Adrenal gland (tissue), 5 donors: ENCODE measurements at regions not wholly inside any gene's neighbourhood (a gene's known extent, or its start where the extent isn't known, plus 50 kb on each side); places are given as distances from the start of the nearest gene placed in this dataset.

ENCODE experiments used
- POLR2A ChIP-seq, 2 donors: fragments of 450-650 bp; IDR thresholded peaks; one replicate each; pipeline ENCODE4 v1.6.1; 2017; ENCODE audit warnings: antibody characterized with exemption in 2 of 2, mild to moderate bottlenecking in 2 of 2, moderate library complexity in 1 of 2
- TF ChIP-seq, protein P1 (sequence below), 6 experiments: fragments of 450-650 bp in 4 of 6; fragments of 200-600 bp in 2 of 6; sonication (generic) in 1 of 6; IDR thresholded peaks; 1 replicate in 5 of 6; 2 replicates in 1 of 6; pipeline versions ENCODE4 v1.5.1 to v1.8.0; 2016 to 2021; ENCODE audit warnings: antibody characterized with exemption in 6 of 6, mild to moderate bottlenecking in 2 of 6, moderate library complexity in 1 of 6
- donor health status: DM: no; HTN: no; CAD: no.

DNA sequence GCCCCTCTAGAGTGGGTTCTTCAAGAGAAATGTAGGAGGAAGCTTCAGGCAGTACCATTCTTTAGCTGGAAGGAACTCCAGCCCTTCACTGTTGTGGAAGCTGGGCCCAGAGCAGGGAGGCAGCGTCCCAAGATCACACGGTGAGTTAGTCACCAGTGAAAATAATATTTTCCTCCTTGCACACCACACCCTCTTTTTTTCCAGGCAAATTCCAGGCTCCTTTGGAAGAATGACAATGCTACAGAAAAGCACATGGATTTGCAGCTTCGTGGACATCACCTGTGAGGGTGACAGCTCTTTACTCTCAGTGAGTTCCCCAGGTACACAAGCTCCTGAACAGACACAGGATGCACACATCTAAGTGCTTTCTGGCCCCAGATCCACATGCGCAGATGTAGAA, 157.1 kb downstream of the COL6A3 start:
- TF ChIP-seq, protein P1, sequence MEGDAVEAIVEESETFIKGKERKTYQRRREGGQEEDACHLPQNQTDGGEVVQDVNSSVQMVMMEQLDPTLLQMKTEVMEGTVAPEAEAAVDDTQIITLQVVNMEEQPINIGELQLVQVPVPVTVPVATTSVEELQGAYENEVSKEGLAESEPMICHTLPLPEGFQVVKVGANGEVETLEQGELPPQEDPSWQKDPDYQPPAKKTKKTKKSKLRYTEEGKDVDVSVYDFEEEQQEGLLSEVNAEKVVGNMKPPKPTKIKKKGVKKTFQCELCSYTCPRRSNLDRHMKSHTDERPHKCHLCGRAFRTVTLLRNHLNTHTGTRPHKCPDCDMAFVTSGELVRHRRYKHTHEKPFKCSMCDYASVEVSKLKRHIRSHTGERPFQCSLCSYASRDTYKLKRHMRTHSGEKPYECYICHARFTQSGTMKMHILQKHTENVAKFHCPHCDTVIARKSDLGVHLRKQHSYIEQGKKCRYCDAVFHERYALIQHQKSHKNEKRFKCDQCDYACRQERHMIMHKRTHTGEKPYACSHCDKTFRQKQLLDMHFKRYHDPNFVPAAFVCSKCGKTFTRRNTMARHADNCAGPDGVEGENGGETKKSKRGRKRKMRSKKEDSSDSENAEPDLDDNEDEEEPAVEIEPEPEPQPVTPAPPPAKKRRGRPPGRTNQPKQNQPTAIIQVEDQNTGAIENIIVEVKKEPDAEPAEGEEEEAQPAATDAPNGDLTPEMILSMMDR (IDR thresholded peaks at IDR 0.05) = no peak
- TF ChIP-seq POLR2A (IDR thresholded peaks at IDR 0.05) = no peak
